Keratinocyte (primary cell): ENCODE measurements at regions not wholly inside any gene's neighbourhood (a gene's known extent, or its start where the extent isn't known, plus 50 kb on each side); places are given as distances from the start of the nearest gene placed in this dataset.

Experiments used
- DNase-seq: peaks from one replicate; pipeline ENCODE4 v3.0.0-alpha.2; 2011; ENCODE audit warnings: low read depth, missing footprints, low spot score
- FAIRE-seq: peaks from 2 replicates; lab custom pipeline; 2011; peaks lifted over from hg19 to GRCh38; lab: Jason Lieb, UNC
- H2AFZ ChIP-seq: 2 replicates; pipeline ENCODE4 v1.6.0; 2012; ENCODE audit warnings: low read length, control low read depth, inconsistent platforms; ENCODE audit not compliant: control insufficient read depth
- H3K27ac ChIP-seq: 2 replicates; pipeline ENCODE4 v1.5.1; 2011; ENCODE audit warnings: low read length; ENCODE audit not compliant: control insufficient read depth, insufficient read depth
- H3K27me3 ChIP-seq: 3 replicates; pipeline ENCODE4 v1.6.0; 2011; ENCODE audit warnings: low read length; ENCODE audit not compliant: control insufficient read depth, insufficient read depth; ENCODE audit errors: extremely low read depth
- H3K36me3 ChIP-seq, 2 experiments: 2 replicates in 1 of 2; 3 replicates in 1 of 2; pipeline ENCODE4 v1.5.1; 2011; ENCODE audit warnings: low read length in 2 of 2, mild to moderate bottlenecking in 1 of 2; ENCODE audit not compliant: control insufficient read depth in 2 of 2, insufficient read depth in 2 of 2; ENCODE audit errors: extremely low read depth in 1 of 2
- H3K4me1 ChIP-seq: 3 replicates; pipeline ENCODE4 v1.5.1; 2011; ENCODE audit warnings: low read length; ENCODE audit not compliant: control insufficient read depth, insufficient read depth; ENCODE audit errors: extremely low read depth
- H3K4me2 ChIP-seq: 3 replicates; pipeline ENCODE4 v1.6.0; 2011; ENCODE audit warnings: low read depth, low read length; ENCODE audit not compliant: control insufficient read depth, insufficient read depth; ENCODE audit errors: extremely low read depth
- H3K4me3 ChIP-seq, 3 experiments: fragments of 200-600 bp in 1 of 3; sonication (generic) in 1 of 3; 2 replicates in 2 of 3; 3 replicates in 1 of 3; pipeline ENCODE4 v1.5.1; 2011 to 2016; ENCODE audit warnings: low read length in 3 of 3, mild to moderate bottlenecking in 3 of 3, control low read depth in 2 of 3, inconsistent platforms in 1 of 3, low read depth in 1 of 3, mixed read lengths in 1 of 3, mixed run types in 1 of 3, moderate library complexity in 1 of 3; ENCODE audit not compliant: control insufficient read depth in 2 of 3, insufficient read depth in 2 of 3; ENCODE audit errors: extremely low read depth in 1 of 3
- H3K79me2 ChIP-seq: 2 replicates; pipeline ENCODE4 v1.6.0; 2012; ENCODE audit warnings: low read length; ENCODE audit not compliant: control insufficient read depth, insufficient read depth
- H3K9ac ChIP-seq: 3 replicates; pipeline ENCODE4 v1.6.0; 2011; ENCODE audit warnings: low read length; ENCODE audit not compliant: control insufficient read depth, insufficient read depth; ENCODE audit errors: extremely low read depth
- H3K9me1 ChIP-seq: 3 replicates; pipeline ENCODE4 v1.6.0; 2011; ENCODE audit warnings: low read length; ENCODE audit not compliant: control insufficient read depth, insufficient read depth; ENCODE audit errors: extremely low read depth
- H3K9me3 ChIP-seq: 2 replicates; pipeline ENCODE4 v1.5.1; 2012; ENCODE audit warnings: low read depth, low read length; ENCODE audit not compliant: control insufficient read depth
- H4K20me1 ChIP-seq: 3 replicates; pipeline ENCODE4 v1.6.0; 2011; ENCODE audit warnings: low read length; ENCODE audit not compliant: control insufficient read depth, insufficient read depth; ENCODE audit errors: extremely low read depth
- CTCF ChIP-seq, 3 experiments: IDR thresholded peaks in 1 of 3; conservative IDR thresholded peaks in 1 of 3; optimal IDR thresholded peaks in 1 of 3; 2 replicates in 2 of 3; 3 replicates in 1 of 3; pipeline versions ENCODE3 to v1.5.1; 2011; ENCODE audit warnings: low read length in 3 of 3, mild to moderate bottlenecking in 3 of 3, moderate library complexity in 2 of 3, control low read depth in 1 of 3, inconsistent platforms in 1 of 3; ENCODE audit not compliant: insufficient read depth in 2 of 3; ENCODE audit errors: extremely low read depth in 1 of 3
- EZH2 ChIP-seq: IDR thresholded peaks from one replicate; pipeline ENCODE4 v1.6.1; 2012; ENCODE audit warnings: inconsistent platforms, mild to moderate bottlenecking, low read length, moderate library complexity
- dilution Hi-C: fragments of 300-500 bp; cut with MboI; formaldehyde crosslinking; loops from one replicate; pipeline ENCODE4 v1.7.0; 2020; ENCODE audit warnings: low sequenced_read_pairs; ENCODE audit not compliant: extremely low pct_ligation_motif_present

GRCh38 chr22:22036588-22036987 lies 54.0 kb upstream of the TOP3B start:
- no peak overlapping the region for H3K4me2 ChIP-seq
- TF ChIP-seq CTCF (optimal IDR thresholded peaks at IDR 0.05 in 1 of 3, IDR thresholded peaks at IDR 0.05 in 1 of 3, conservative IDR thresholded peaks at IDR 0.05 in 1 of 3; ENCODE audit: extremely low read depth in 1 of 3, insufficient read depth in 2 of 3, low read length in 3 of 3) = no peak
- no peak for TF ChIP-seq EZH2
- H2AFZ ChIP-seq = no peak overlapping the region
- H3K79me2 ChIP-seq = no peaks in the 10 kb centered on the region
- H3K9ac ChIP-seq = no peak overlapping the region
- FAIRE-seq = no peak
- H3K9me3 ChIP-seq = no peaks in the 10 kb centered on the region
- DNase-seq = no peak
- H3K36me3 ChIP-seq = no peaks in the 10 kb centered on the region
- H3K27me3 ChIP-seq = peaks cover 13% of the 10 kb centered on the region
- dilution Hi-C loops = no loop called here
- H3K4me1 ChIP-seq = no peaks in the 10 kb centered on the region
- H4K20me1 ChIP-seq = no peaks in the 10 kb centered on the region
- no peaks in the 10 kb centered on the region for H3K9me1 ChIP-seq
- H3K27ac ChIP-seq = no peak overlapping the region
- no peak overlapping the region for H3K4me3 ChIP-seq

GRCh38 chr22:22035771-22036314 lies 53.3 kb upstream of the TOP3B start:
- Histone ChIP-seq H3K36me3 (no peaks in the 10 kb centered on the region), H4K20me1 (no peaks in the 10 kb centered on the region), H3K27ac (no peak overlapping the region), H3K79me2 (no peaks in the 10 kb centered on the region), H3K4me1 (no peaks in the 10 kb centered on the region), H3K27me3 (peaks cover 13% of the 10 kb centered on the region), H3K4me2 (no peak overlapping the region), H3K9ac (no peak overlapping the region), H3K9me3 (no peaks in the 10 kb centered on the region), H3K9me1 (no peaks in the 10 kb centered on the region), H2AFZ (no peak overlapping the region), H3K4me3 (no peak overlapping the region)
- TF ChIP-seq CTCF (optimal IDR thresholded peaks at IDR 0.05 in 1 of 3, IDR thresholded peaks at IDR 0.05 in 1 of 3, conservative IDR thresholded peaks at IDR 0.05 in 1 of 3; ENCODE audit: extremely low read depth in 1 of 3, insufficient read depth in 2 of 3, low read length in 3 of 3) = no peak
- dilution Hi-C loops = no loop called here
- DNase-seq = no peak
- FAIRE-seq = no peak
